ENCODE measurements at regions not wholly inside any gene's neighbourhood (a gene's known extent, or its start where the extent isn't known, plus 50 kb on each side); places are given as distances from the start of the nearest gene placed in this dataset.

- TF ChIP-seq MXI1 (IDR thresholded peaks at IDR 0.05; ENCODE audit: low read depth, low read length) (no peak), EP300 (IDR thresholded peaks at IDR 0.05; ENCODE audit: borderline replicate concordance in 1 of 2, low read depth in 1 of 2, low read length in 1 of 2) (no peak), CTCF (IDR thresholded peaks at IDR 0.05) (no peak), CHD2 (IDR thresholded peaks at IDR 0.05; ENCODE audit: low read length, partially characterized antibody) (no peak), YY1 (IDR thresholded peaks at IDR 0.05; ENCODE audit: low read depth) (no peak), TEAD4 (IDR thresholded peaks at IDR 0.05; ENCODE audit: borderline replicate concordance, insufficient read depth) (no peak)
These were observed 57.7 kb upstream of the TUBA3C start for GRCh38 chr13:19239114-19239860.

Data from SK-N-SH (cell line).